Spleen (tissue), 11 donors: ENCODE measurements at regions not wholly inside any gene's neighbourhood (a gene's known extent, or its start where the extent isn't known, plus 50 kb on each side); places are given as distances from the start of the nearest gene placed in this dataset.

Experiments
- DNase-seq: peaks from one replicate; pipeline ENCODE4 v3.0.0-alpha.2; 2020
- H3K27ac ChIP-seq, 8 donors: fragments of 200-600 bp; sonication (generic) in 7 of 8; 1 replicate in 4 of 8; 2 replicates in 4 of 8; pipeline versions ENCODE4 v1.5.0 to v1.8.0; 2016 to 2021; ENCODE audit warnings: inconsistent platforms in 4 of 8, mild to moderate bottlenecking in 4 of 8, moderate library complexity in 1 of 8
- H3K27me3 ChIP-seq, 7 donors: fragments of 200-600 bp; sonication (generic) in 6 of 7; replicated peaks in 1 of 7; 1 replicate in 4 of 7; 2 replicates in 3 of 7; pipeline versions ENCODE4 v1.5.0 to v1.8.0; 2016 to 2021; ENCODE audit warnings: inconsistent platforms in 3 of 7, mild to moderate bottlenecking in 1 of 7
- H3K36me3 ChIP-seq, 6 donors: fragments of 200-600 bp; sonication (generic) in 5 of 6; 1 replicate in 4 of 6; 2 replicates in 2 of 6; pipeline versions ENCODE4 v1.5.0 to v1.8.0; 2016 to 2021; ENCODE audit warnings: inconsistent platforms in 2 of 6
- H3K4me1 ChIP-seq, 6 donors: fragments of 200-600 bp; sonication (generic) in 5 of 6; 1 replicate in 3 of 6; 2 replicates in 3 of 6; pipeline versions ENCODE4 v1.5.0 to v1.8.0; 2016 to 2021; ENCODE audit warnings: inconsistent platforms in 3 of 6
- H3K4me3 ChIP-seq, 8 donors: fragments of 200-600 bp; sonication (generic) in 7 of 8; 1 replicate in 4 of 8; 2 replicates in 4 of 8; pipeline versions ENCODE4 v1.5.0 to v1.8.0; 2016 to 2021; ENCODE audit warnings: inconsistent platforms in 4 of 8, mild to moderate bottlenecking in 4 of 8, moderate library complexity in 2 of 8
- H3K9me3 ChIP-seq, 8 donors: fragments of 200-600 bp; sonication (generic) in 7 of 8; 1 replicate in 4 of 8; 2 replicates in 4 of 8; pipeline versions ENCODE4 v1.5.0 to v1.8.0; 2016 to 2021; ENCODE audit warnings: inconsistent platforms in 4 of 8
- POLR2A ChIP-seq, 3 donors: fragments of 450-650 bp; IDR thresholded peaks; one replicate each; pipeline ENCODE4 v1.5.1; 2017; ENCODE audit warnings: antibody characterized with exemption in 3 of 3, mild to moderate bottlenecking in 1 of 3
- POLR2AphosphoS5 ChIP-seq, 3 donors: sonication (generic); formaldehyde crosslinking; IDR thresholded peaks; one replicate each; pipeline ENCODE4 v1.5.1; 2017; ENCODE audit warnings: antibody characterized with exemption in 3 of 3
- WGBS, 5 donors: extraction: QIAGEN DNeasy Blood & Tissue Kit in 3 of 5; methylation state at CpG; one replicate each; pipeline versions ENCODE4 v1.1.5 to v1.1.7; 2013 to 2018; 5-methylcytosine and 5-hydroxymethylcytosine counted together
- intact Hi-C: fragments of 100-400 bp; cut with DNase I; formaldehyde crosslinking; loops from one replicate; pipeline ENCODE4 v1.15.0; 2023; ENCODE audit warnings: low total_unique reads
- TF ChIP-seq, protein P1 (sequence below), 11 experiments: fragments of 200-600 bp in 7 of 11; fragments of 450-650 bp in 4 of 11; sonication (generic) in 4 of 11; IDR thresholded peaks in 8 of 11; conservative IDR thresholded peaks in 3 of 11; 1 replicate in 7 of 11; 2 replicates in 4 of 11; pipeline versions ENCODE4 v1.4.0 to v1.8.0; 2016 to 2021; ENCODE audit warnings: antibody characterized with exemption in 11 of 11, inconsistent platforms in 4 of 11, mild to moderate bottlenecking in 1 of 11
- donor health status: healthy with polysubstance abuse.
- donor health status: DM: no; HTN: no; CAD: no; lungs with moderate emphysema.
- donor health status: DM: no; HTN: no; CAD: no.
- donor health status: Bipolar disorder and iron deficiency.
- donor health status: healthy.
- donor health status: DM: no; HTN: no; CAD: no.
- donor health status: DM: yes; HTN: yes; CAD: no.

DNA sequence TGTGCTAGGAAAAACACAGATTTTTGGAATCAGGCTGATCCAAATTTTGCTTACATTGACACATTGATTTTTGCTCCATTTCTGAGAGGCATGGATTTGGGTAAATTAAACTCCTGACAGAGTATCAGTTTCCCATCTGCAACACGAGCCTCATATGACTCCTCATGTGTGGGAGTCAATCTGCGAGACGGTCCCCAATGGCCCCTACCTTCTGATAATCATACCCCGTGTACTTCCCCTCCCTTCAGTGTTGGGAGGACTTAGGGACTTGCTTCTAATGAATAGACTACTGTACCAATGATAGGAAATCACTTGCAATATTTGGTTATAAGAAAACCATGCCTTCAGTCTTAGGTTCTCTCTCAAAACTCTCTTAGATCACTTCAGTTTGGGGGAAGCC, 302.7 kb downstream of the ETS1 start:
- no peak for DNase-seq
- Histone ChIP-seq H3K36me3 (no peaks in the 10 kb centered on the region), H3K27ac (peak overlapping the region in 2 of 8 donors; percentile 32 to 64), H3K27me3 (no peaks in the 10 kb centered on the region), H3K4me1 (peaks cover 4 to 29% (median 10%) of the 10 kb centered on the region in 6 donors), H3K4me3 (no peak overlapping the region), H3K9me3 (no peaks in the 10 kb centered on the region)
- WGBS, 5 donors, result 65 to 84% (median 75%) methylated on average over 4 of the region's 4 CpGs
- TF ChIP-seq POLR2A (IDR thresholded peaks at IDR 0.05), result no peak
- no peak for TF ChIP-seq POLR2AphosphoS5 (IDR thresholded peaks at IDR 0.05)
- TF ChIP-seq, protein P1, sequence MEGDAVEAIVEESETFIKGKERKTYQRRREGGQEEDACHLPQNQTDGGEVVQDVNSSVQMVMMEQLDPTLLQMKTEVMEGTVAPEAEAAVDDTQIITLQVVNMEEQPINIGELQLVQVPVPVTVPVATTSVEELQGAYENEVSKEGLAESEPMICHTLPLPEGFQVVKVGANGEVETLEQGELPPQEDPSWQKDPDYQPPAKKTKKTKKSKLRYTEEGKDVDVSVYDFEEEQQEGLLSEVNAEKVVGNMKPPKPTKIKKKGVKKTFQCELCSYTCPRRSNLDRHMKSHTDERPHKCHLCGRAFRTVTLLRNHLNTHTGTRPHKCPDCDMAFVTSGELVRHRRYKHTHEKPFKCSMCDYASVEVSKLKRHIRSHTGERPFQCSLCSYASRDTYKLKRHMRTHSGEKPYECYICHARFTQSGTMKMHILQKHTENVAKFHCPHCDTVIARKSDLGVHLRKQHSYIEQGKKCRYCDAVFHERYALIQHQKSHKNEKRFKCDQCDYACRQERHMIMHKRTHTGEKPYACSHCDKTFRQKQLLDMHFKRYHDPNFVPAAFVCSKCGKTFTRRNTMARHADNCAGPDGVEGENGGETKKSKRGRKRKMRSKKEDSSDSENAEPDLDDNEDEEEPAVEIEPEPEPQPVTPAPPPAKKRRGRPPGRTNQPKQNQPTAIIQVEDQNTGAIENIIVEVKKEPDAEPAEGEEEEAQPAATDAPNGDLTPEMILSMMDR (IDR thresholded peaks at IDR 0.05 in 8 of 11, conservative IDR thresholded peaks at IDR 0.05 in 3 of 11), result no peak
- intact Hi-C loops, result loop anchor here (5.0 kb wide), 1 partner anchor 348 kb away; no protein-coding TSS in a partner anchor

- H3K9me3 ChIP-seq, result no peaks in the 10 kb centered on the region
- H3K4me3 ChIP-seq, result no peak overlapping the region
- 69 to 93% (median 81%) methylated on average over 1 of the region's 1 CpG for WGBS, 5 donors
- TF ChIP-seq, protein P1 (IDR thresholded peaks at IDR 0.05 in 8 of 11, conservative IDR thresholded peaks at IDR 0.05 in 3 of 11), result no peak
- TF ChIP-seq POLR2A (IDR thresholded peaks at IDR 0.05) (no peak), POLR2AphosphoS5 (IDR thresholded peaks at IDR 0.05) (no peak)
- no peaks in the 10 kb centered on the region for H3K27me3 ChIP-seq
- peaks cover 0 to 18% (median 0%) of the 10 kb centered on the region in 6 donors for H3K4me1 ChIP-seq
- intact Hi-C loops, result no loop called here
- no peak for DNase-seq
- H3K27ac ChIP-seq, result peak overlapping the region in 1 of 8 donors; percentile 20
- no peaks in the 10 kb centered on the region for H3K36me3 ChIP-seq
These were observed 303.9 kb downstream of the ETS1 start for GRCh38 chr11:128283451-128283850.

DNA sequence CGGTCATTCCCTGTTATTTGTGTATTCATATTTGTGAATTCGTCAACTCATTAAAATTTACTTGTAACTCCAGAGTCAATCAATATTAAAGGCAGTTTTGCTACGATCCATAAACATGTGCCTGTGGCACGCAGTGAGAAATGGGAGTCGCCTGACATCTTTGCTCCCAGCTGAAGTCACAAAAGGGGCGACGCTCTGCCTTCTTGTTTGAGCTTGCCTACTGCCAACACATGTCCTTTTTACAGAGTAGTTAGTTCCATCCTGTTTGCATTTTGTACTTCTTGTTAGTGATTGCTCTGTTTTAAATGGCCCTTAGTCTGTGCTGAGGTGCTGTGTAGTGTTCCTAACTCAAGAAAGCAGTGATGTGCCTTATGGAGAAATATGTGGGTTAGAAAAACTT, 305.3 kb downstream of the ETS1 start:
- TF ChIP-seq POLR2AphosphoS5 (IDR thresholded peaks at IDR 0.05) (no peak), POLR2A (IDR thresholded peaks at IDR 0.05) (no peak)
- TF ChIP-seq, protein P1 (IDR thresholded peaks at IDR 0.05 in 8 of 11, conservative IDR thresholded peaks at IDR 0.05 in 3 of 11), result no peak
- Histone ChIP-seq H3K27ac (no peak overlapping the region), H3K4me3 (no peak overlapping the region)

GRCh38 chr11:128279866-128280265, 307.5 kb downstream of the ETS1 start:
- Histone ChIP-seq H3K4me1 (peaks cover 0 to 5% (median 0%) of the 10 kb centered on the region in 6 donors), H3K36me3 (no peaks in the 10 kb centered on the region), H3K9me3 (no peaks in the 10 kb centered on the region), H3K27ac (no peak overlapping the region), H3K4me3 (no peak overlapping the region), H3K27me3 (no peaks in the 10 kb centered on the region)
- no peak for DNase-seq
- 83 to 91% (median 87%) methylated on average over 1 of the region's 1 CpG for WGBS, 5 donors
- TF ChIP-seq, protein P1 (IDR thresholded peaks at IDR 0.05 in 8 of 11, conservative IDR thresholded peaks at IDR 0.05 in 3 of 11), result no peak
- TF ChIP-seq POLR2AphosphoS5 (IDR thresholded peaks at IDR 0.05) (no peak), POLR2A (IDR thresholded peaks at IDR 0.05) (no peak)
- intact Hi-C loops, result loop anchor here (10.0 kb wide), 1 partner anchor 65 kb away; no protein-coding TSS in a partner anchor

More for the DNA sequence above, 305.3 kb downstream of the ETS1 start:
- Histone ChIP-seq H3K9me3 (no peaks in the 10 kb centered on the region), H3K36me3 (no peaks in the 10 kb centered on the region), H3K4me1 (peaks cover 0 to 18% (median 0%) of the 10 kb centered on the region in 6 donors), H3K27me3 (no peaks in the 10 kb centered on the region)
- intact Hi-C loops, result no loop called here
- DNase-seq, result no peak
- 78 to 91% (median 88%) methylated on average over 7 of the region's 7 CpGs for WGBS, 5 donors
